Mucosa of rectum (tissue), 2 donors: ENCODE measurements at regions not wholly inside any gene's neighbourhood (a gene's known extent, or its start where the extent isn't known, plus 50 kb on each side); places are given as distances from the start of the nearest gene placed in this dataset.
"Not testable (repeated sequence)": the region's sequence is repeated elsewhere in the genome, so short reads cannot be mapped to it uniquely, and the experiment has no call there.

Experiments
- H3K27ac ChIP-seq, 2 donors: one replicate each; pipeline ENCODE4 v1.7.0; 2013; ENCODE audit warnings: inconsistent platforms in 2 of 2, low read depth in 2 of 2, low read length in 2 of 2
- H3K27me3 ChIP-seq, 2 donors: one replicate each; pipeline ENCODE4 v1.7.0; 2013; ENCODE audit warnings: low read length in 2 of 2; ENCODE audit not compliant: control insufficient read depth in 2 of 2, insufficient read depth in 2 of 2
- H3K36me3 ChIP-seq, 2 donors: one replicate each; pipeline ENCODE4 v1.7.0; 2013; ENCODE audit warnings: low read length in 2 of 2; ENCODE audit not compliant: control insufficient read depth in 2 of 2, insufficient read depth in 2 of 2
- H3K4me1 ChIP-seq, 2 donors: one replicate each; pipeline ENCODE4 v1.7.0; 2013; ENCODE audit warnings: low read length in 2 of 2, mild to moderate bottlenecking in 1 of 2; ENCODE audit not compliant: control insufficient read depth in 2 of 2, insufficient read depth in 2 of 2
- H3K4me3 ChIP-seq, 2 donors: one replicate each; pipeline ENCODE4 v1.7.0; 2013; ENCODE audit warnings: low read length in 2 of 2
- H3K9ac ChIP-seq, 2 donors: one replicate each; pipeline ENCODE4 v1.7.0; 2013; ENCODE audit warnings: low read length in 2 of 2, low read depth in 1 of 2, mild to moderate bottlenecking in 1 of 2
- H3K9me3 ChIP-seq, 2 donors: one replicate each; pipeline ENCODE4 v1.7.0; 2013; ENCODE audit warnings: low read length in 2 of 2; ENCODE audit not compliant: control insufficient read depth in 2 of 2
- donor health status: healthy.
- donor health status: Normal muscosa, but diverticular disease.

GRCh38 chr4:128639541-128640270, 169.8 kb upstream of the JADE1 start:
- H3K9ac ChIP-seq: no peak overlapping the region
- no peak overlapping the region for H3K4me3 ChIP-seq
- H3K27ac ChIP-seq: no peak overlapping the region
- no peaks in the 10 kb centered on the region for H3K27me3 ChIP-seq
- no peaks in the 10 kb centered on the region for H3K9me3 ChIP-seq
- no peaks in the 10 kb centered on the region for H3K36me3 ChIP-seq
- H3K4me1 ChIP-seq: peaks cover 0 to 7% of the 10 kb centered on the region in 2 donors

- H3K9ac ChIP-seq: no peak overlapping the region
- no peaks in the 10 kb centered on the region for H3K36me3 ChIP-seq
- no peaks in the 10 kb centered on the region for H3K27me3 ChIP-seq
- no peaks in the 10 kb centered on the region for H3K9me3 ChIP-seq
- no peak overlapping the region for H3K27ac ChIP-seq
- H3K4me3 ChIP-seq: no peak overlapping the region
- H3K4me1 ChIP-seq: peaks cover 0 to 13% of the 10 kb centered on the region in 2 donors
Observed at GRCh38 chr4:128636906-128637305, 172.6 kb upstream of the JADE1 start.

- Histone ChIP-seq H3K27ac (no peak overlapping the region), H3K4me3 (no peak overlapping the region)
Observed at GRCh38 chr4:128635955-128636560, 173.4 kb upstream of the JADE1 start.

GRCh38 chr4:128635141-128635954, 174.2 kb upstream of the JADE1 start:
- Histone ChIP-seq H3K9me3 (no peaks in the 10 kb centered on the region), H3K27ac (no peak overlapping the region), H3K9ac (no peak overlapping the region), H3K27me3 (no peaks in the 10 kb centered on the region), H3K36me3 (no peaks in the 10 kb centered on the region), H3K4me3 (no peak overlapping the region), H3K4me1 (peaks cover 0 to 13% of the 10 kb centered on the region in 2 donors)

More at GRCh38 chr4:128635955-128636560, 173.4 kb upstream of the JADE1 start:
- no peaks in the 10 kb centered on the region for H3K36me3 ChIP-seq
- no peaks in the 10 kb centered on the region for H3K27me3 ChIP-seq
- H3K4me1 ChIP-seq: peaks cover 0 to 13% of the 10 kb centered on the region in 2 donors
- no peaks in the 10 kb centered on the region for H3K9me3 ChIP-seq
- H3K9ac ChIP-seq: no peak overlapping the region

- peak overlapping the region; percentile 32 to 37 for H3K27ac ChIP-seq
- no peaks in the 10 kb centered on the region for H3K27me3 ChIP-seq
- peaks cover 0 to 13% of the 10 kb centered on the region in 2 donors for H3K4me1 ChIP-seq
- H3K36me3 ChIP-seq: no peaks in the 10 kb centered on the region
- no peak overlapping the region for H3K9ac ChIP-seq
- H3K4me3 ChIP-seq: peak overlapping the region in 1 of 2 donors; percentile 16
- no peaks in the 10 kb centered on the region for H3K9me3 ChIP-seq
Observed at GRCh38 chr4:128633067-128633466, 176.4 kb upstream of the JADE1 start.

- Histone ChIP-seq H3K4me3 (no peak overlapping the region), H3K36me3 (no peaks in the 10 kb centered on the region), H3K27ac (no peak overlapping the region), H3K27me3 (no peaks in the 10 kb centered on the region), H3K4me1 (peaks cover 0 to 12% of the 10 kb centered on the region in 2 donors), H3K9ac (no peak overlapping the region), H3K9me3 (no peaks in the 10 kb centered on the region)
Observed at GRCh38 chr4:128630871-128631270, 178.6 kb upstream of the JADE1 start.

GRCh38 chr4:128623508-128624215, 185.8 kb upstream of the JADE1 start:
- peak overlapping the region in 1 of 2 donors; percentile 22 for H3K4me3 ChIP-seq
- peaks cover 2 to 3% of the 10 kb centered on the region in 2 donors for H3K4me1 ChIP-seq
- H3K36me3 ChIP-seq: no peaks in the 10 kb centered on the region
- H3K9ac ChIP-seq: no peak overlapping the region
- H3K27ac ChIP-seq: no peak overlapping the region
- H3K27me3 ChIP-seq: no peaks in the 10 kb centered on the region
- H3K9me3 ChIP-seq: no peaks in the 10 kb centered on the region

GRCh38 chr4:128620279-128620965, 189.1 kb upstream of the JADE1 start:
- not testable (repeated sequence) for H3K9ac ChIP-seq, H3K4me3 ChIP-seq, H3K9me3 ChIP-seq, H3K4me1 ChIP-seq, H3K36me3 ChIP-seq, H3K27me3 ChIP-seq, H3K27ac ChIP-seq

- Histone ChIP-seq H3K9me3 (no peaks in the 10 kb centered on the region), H3K4me1 (no peaks in the 10 kb centered on the region), H3K9ac (no peak overlapping the region), H3K27me3 (peaks cover 0 to 2% of the 10 kb centered on the region in 2 donors), H3K4me3 (no peak overlapping the region), H3K36me3 (no peaks in the 10 kb centered on the region), H3K27ac (no peak overlapping the region)
Observed at GRCh38 chr4:128615197-128615596, 194.3 kb upstream of the JADE1 start.
